Endothelial cell of umbilical vein (primary cell): ENCODE measurements at regions not wholly inside any gene's neighbourhood (a gene's known extent, or its start where the extent isn't known, plus 50 kb on each side); places are given as distances from the start of the nearest gene placed in this dataset.

Experiments used
- CTCF ChIP-seq, 2 donors: IDR thresholded peaks; 1 replicate in 1 of 2; 2 replicates in 1 of 2; pipeline ENCODE4 v1.5.1; 2011; ENCODE audit warnings: low read length in 2 of 2, mild to moderate bottlenecking in 2 of 2, moderate library complexity in 2 of 2, control low read depth in 1 of 2, inconsistent platforms in 1 of 2, low read depth in 1 of 2; ENCODE audit not compliant: insufficient read depth in 1 of 2; ENCODE audit errors: extremely low read depth in 1 of 2
- EZH2 ChIP-seq: IDR thresholded peaks from 2 replicates; pipeline ENCODE4 v1.6.1; 2012; ENCODE audit warnings: borderline replicate concordance, low read depth, mild to moderate bottlenecking, moderate library complexity, low read length, inconsistent platforms; ENCODE audit not compliant: severe bottlenecking
- FOS ChIP-seq: IDR thresholded peaks from 2 replicates; pipeline ENCODE4 v1.6.1; 2011; ENCODE audit warnings: mild to moderate bottlenecking, low read length, moderate library complexity, borderline replicate concordance; ENCODE audit not compliant: insufficient read depth
- JUN ChIP-seq: IDR thresholded peaks from 2 replicates; pipeline ENCODE4 v1.6.1; 2011; ENCODE audit warnings: borderline replicate concordance, low read depth; ENCODE audit not compliant: insufficient read length, insufficient read depth
- MAX ChIP-seq: IDR thresholded peaks from 2 replicates; pipeline ENCODE4 v1.6.1; 2011; ENCODE audit not compliant: insufficient read depth, insufficient read length
- POLR2A ChIP-seq: IDR thresholded peaks from 2 replicates; pipeline ENCODE4 v1.6.1; 2012; ENCODE audit warnings: low read depth, mild to moderate bottlenecking, control low read depth, low read length
- POLR2AphosphoS5 ChIP-seq: IDR thresholded peaks from 2 replicates; pipeline ENCODE4 v1.6.1; 2012; ENCODE audit warnings: low read depth, mild to moderate bottlenecking, control low read depth, low read length, moderate library complexity; ENCODE audit not compliant: insufficient read depth

- TF ChIP-seq MAX (no peak), CTCF (IDR thresholded peaks at IDR 0.05; ENCODE audit: extremely low read depth in 1 of 2, insufficient read depth in 1 of 2, low read depth in 1 of 2, low read length in 2 of 2) (no peak), POLR2A (no peak), EZH2 (no peak), POLR2AphosphoS5 (no peak), FOS (no peak), JUN (no peak)
Observed at GRCh38 chr3:64895991-64896895, 208.4 kb upstream of the ADAMTS9 start.
